GM23248 (cell line): ENCODE measurements at regions not wholly inside any gene's neighbourhood (a gene's known extent, or its start where the extent isn't known, plus 50 kb on each side); places are given as distances from the start of the nearest gene placed in this dataset.

Experiments used
- EZH2 ChIP-seq: fragments of 200-600 bp; sonication (generic); IDR thresholded peaks from 2 replicates; pipeline ENCODE4 v1.6.1; 2018; ENCODE audit warnings: antibody characterized with exemption, mild to moderate bottlenecking; ENCODE audit not compliant: insufficient read depth, poor library complexity, severe bottlenecking
- EZH2phosphoT487 ChIP-seq: fragments of 200-600 bp; sonication (generic); IDR thresholded peaks from 2 replicates; pipeline ENCODE4 v1.6.1; 2018; ENCODE audit warnings: antibody characterized with exemption, moderate library complexity, mild to moderate bottlenecking, low read depth; ENCODE audit not compliant: insufficient read depth

- TF ChIP-seq EZH2, result no peak
- no peak for TF ChIP-seq EZH2phosphoT487
Observed at GRCh38 chr9:20253635-20254034, 368.7 kb downstream of the MLLT3 start.
